Left colon (tissue), 2 donors: ENCODE measurements at regions not wholly inside any gene's neighbourhood (a gene's known extent, or its start where the extent isn't known, plus 50 kb on each side); places are given as distances from the start of the nearest gene placed in this dataset.
"Not testable (repeated sequence)": the region's sequence is repeated elsewhere in the genome, so short reads cannot be mapped to it uniquely, and the experiment has no call there.

Experiments used
- ATAC-seq: fragments of 200-7000 bp; cut with Tn5 transposase; one replicate; pipeline ENCODE4 v1.9.1; 2020; ENCODE audit warnings: mild to moderate bottlenecking, moderate library complexity
- DNase-seq, 2 donors: peaks; one replicate each; pipeline ENCODE4 v3.0.0-alpha.2; 2020
- intact Hi-C, 2 donors: fragments of 100-400 bp; cut with DNase I in 1 of 2; cut with micrococcal nuclease in 1 of 2; formaldehyde crosslinking; loops; one replicate each; pipeline versions ENCODE4 v1.11.2 to v1.14.0; 2022; cut with DNase I, micrococcal nuclease
- donor health status: DM: no; HTN: no; CAD: no.
- donor health status: DM: yes; HTN: yes; CAD: no.

DNA sequence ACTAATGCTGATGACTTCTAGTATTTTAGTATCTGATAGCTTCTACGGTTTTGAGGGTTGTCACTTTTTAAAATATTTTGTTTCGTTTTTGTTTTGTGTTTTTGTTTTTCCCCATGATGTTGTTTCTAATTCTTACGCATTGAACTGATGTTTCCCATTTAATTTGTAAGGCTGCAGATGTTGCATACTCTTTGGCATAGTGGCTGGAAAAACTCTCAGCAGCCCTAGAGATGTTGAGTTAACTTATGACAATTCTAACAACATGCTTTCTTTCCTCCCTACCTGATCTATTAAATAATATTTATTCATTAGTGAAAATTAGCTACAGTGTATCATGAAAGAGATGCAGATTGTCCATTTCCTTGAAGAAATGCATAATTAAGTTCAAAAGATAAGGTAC lies 559.3 kb upstream of the GRM7 start:
- intact Hi-C loops = no loop called here
- ATAC-seq = no peak
- no peak for DNase-seq

DNA sequence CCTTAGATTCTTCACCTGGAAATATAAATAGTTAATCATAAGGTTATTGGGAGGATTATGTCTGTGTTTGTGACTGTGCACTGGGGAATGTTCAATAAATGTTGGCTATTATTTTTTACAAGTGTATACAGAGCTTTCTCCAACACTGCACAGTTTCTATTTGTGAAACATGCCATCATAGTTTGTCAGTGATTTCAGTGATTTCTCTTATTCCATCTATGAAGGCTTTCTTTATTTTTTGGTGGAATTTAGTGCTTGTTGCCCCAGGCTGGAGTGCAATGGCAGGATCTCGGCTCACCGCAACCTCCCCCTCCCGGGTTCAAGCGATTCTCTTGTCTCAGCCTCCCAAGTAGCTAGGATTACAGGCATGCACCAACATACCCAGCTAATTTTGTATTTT lies 545.0 kb upstream of the GRM7 start:
- ATAC-seq = no peak
- intact Hi-C loops = no loop called here
- DNase-seq = no peak

DNA sequence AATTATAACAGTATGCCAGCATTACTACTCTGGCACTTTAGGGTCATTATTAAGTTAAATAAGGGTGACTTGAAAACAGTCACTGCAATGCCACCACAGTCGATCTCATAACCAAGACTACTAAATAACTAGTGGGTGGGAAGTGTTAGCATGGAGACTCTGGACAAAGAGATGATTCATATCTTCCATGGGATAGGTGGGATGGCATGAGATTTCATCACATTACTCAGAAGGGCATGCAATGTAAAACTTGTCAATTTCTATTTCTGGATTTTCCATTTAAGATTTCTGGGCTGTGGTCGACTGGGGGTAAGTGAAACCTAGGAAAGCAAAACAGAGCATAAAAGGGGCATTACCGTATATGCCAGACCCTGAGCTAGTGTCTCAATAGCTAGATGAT lies 538.9 kb upstream of the GRM7 start:
- DNase-seq (no peak), ATAC-seq (no peak)
- intact Hi-C loops = no loop called here

DNA sequence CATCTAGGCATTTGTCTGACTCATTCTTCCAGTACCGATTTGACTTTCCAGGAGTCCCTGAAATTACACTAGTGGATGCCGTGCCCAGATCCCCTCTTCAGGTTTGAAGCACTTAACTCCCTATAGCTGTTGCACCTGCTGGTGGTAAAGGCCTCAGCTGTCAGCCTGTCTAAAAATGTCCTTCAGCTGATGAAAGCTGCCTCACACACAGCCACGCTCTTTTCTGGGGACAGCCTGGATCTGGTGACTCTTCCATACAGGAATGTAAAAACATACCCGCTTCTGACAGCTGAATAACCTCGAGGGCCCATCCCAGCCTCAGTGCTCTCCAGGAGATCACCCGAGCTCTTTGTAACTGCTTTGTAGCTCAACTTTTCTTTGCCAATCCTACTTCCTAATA lies 534.1 kb upstream of the GRM7 start:
- intact Hi-C loops = no loop called here
- no peak for ATAC-seq
- no peak for DNase-seq

DNA sequence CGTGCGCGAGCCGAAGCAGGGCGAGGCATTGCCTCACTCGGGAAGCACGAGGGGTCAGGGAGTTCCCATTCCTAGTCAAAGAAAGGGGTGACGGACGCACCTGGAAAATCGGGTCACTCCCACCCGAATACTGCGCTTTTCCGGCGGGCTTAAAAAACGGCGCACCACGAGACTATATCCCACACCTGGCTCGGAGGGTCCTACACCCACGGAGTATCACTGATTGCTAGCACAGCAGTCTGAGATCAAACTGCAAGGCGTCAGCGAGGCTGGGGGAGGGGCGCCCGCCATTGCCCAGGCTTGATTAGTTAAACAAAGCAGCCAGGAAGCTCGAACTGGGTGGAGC lies 520.0 kb upstream of the GRM7 start:
- ATAC-seq, DNase-seq, intact Hi-C loops: not testable (repeated sequence)

DNA sequence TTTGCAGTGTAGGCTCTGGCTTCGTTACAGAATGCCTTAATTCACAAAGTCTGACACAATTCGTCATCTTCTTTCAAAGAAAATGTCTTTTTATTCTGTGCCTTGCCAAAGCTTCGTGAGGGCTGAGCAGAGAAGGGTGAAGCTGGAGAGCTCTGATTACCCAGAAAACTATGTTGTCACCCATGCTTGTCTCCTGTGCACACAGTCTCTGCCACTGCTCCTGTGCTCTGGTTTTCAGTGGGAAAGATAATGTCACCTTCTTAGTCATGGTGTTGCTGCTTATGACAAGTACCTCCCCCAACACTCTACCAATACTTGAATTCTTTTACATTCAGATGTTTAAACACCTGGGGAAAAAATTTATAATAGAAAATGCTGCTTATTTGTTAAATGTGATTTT lies 509.2 kb upstream of the GRM7 start:
- ATAC-seq (no peak), DNase-seq (no peak)
- intact Hi-C loops = no loop called here

DNA sequence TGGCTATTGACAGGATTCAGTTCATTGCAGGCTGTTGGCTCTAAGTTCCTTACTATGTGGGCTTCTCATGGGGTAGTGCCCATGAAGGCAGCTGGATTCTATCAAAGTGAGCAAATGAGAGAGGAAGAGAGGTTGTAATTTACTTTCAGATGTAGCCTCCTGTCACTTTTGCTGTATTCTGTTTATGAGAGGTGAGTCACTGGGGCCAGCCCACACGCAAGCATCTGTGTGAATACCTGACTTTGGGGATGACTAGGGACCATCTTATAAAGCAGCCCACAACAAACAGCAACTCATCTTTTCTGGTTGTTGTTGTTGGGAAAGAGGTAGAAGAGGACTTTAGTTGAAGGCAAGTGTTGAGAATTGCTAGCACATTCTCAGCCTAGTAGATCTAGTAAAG lies 506.3 kb upstream of the GRM7 start:
- intact Hi-C loops = no loop called here
- ATAC-seq = no peak
- DNase-seq = no peak

DNA sequence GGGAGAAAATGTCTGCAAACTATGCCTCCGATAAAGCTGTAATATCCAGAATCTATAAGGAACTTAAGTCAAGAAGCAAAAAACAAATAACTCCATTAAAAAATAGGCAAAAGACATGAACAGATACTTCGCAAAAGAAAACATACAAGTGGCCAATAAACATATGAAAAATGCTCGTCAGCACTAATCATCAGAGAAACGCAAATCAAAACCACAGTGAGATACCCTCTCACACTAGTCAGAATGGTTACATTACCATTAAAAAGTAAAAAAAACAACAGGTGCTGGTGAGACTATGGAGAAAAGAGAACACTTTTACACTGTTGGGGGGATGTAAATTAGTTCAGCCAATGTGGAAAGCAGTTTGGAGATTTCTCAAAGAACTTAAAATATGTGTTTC lies 498.5 kb upstream of the GRM7 start:
- ATAC-seq (no peak), DNase-seq (no peak)
- intact Hi-C loops = no loop called here

DNA sequence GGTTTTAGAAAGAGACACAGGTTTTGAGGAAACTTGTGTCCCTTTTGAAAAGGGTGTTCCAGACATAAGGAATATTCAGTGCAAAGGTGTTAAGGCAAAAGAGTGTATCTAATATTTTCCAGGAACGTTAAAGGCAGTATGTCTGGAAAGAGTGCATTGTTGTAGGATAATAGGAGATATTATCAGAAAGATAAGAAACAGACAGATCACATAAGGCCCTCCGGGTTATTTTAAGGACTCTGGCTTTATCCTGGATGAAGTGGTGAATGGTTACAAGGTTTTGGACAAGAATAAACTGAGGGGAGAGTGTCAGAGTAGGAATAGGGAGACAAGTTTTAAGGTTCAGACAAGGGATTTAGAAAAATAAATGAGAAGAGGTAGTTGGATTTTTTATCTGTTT lies 493.7 kb upstream of the GRM7 start:
- DNase-seq = no peak
- no peak for ATAC-seq
- intact Hi-C loops = no loop called here

DNA sequence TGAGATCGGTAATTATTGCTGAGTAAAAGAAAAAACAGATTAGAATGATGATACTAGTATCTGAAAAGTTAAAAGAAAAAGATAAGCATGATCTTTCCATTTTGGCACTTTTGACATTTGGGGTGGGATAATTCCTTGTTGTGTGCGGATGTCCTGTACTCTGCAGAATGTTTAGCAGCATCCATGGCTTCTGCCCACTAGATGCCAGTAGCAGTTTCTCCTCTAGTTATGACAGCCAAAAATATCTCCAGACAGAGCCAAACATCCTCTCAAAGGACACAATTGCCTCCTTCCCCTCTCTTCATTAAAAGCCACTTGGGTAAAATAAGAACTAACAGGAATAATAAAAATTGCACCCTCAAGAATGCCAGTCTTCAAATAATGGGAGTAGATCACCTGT lies 468.8 kb upstream of the GRM7 start:
- no peak for ATAC-seq
- no peak for DNase-seq
- intact Hi-C loops = no loop called here

DNA sequence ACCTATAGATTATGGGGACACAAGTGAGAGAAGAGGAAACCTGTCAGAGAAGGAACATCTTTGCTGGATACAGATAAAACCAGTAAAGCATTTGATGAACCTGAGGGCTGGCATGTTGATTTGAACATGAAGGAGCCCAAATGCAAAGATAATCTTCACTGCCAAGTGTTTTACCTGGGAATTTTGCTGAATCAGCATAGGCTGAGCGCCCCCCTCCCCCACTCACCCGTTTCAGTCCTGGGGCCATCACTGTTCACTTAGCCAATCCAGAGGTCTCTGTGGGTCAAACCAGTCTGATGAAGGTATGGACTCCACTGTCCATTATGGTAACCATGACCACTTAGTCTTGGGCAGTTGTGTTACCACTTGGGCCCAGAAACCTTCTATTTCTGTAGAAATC lies 466.0 kb upstream of the GRM7 start:
- no peak for ATAC-seq
- no peak for DNase-seq

DNA sequence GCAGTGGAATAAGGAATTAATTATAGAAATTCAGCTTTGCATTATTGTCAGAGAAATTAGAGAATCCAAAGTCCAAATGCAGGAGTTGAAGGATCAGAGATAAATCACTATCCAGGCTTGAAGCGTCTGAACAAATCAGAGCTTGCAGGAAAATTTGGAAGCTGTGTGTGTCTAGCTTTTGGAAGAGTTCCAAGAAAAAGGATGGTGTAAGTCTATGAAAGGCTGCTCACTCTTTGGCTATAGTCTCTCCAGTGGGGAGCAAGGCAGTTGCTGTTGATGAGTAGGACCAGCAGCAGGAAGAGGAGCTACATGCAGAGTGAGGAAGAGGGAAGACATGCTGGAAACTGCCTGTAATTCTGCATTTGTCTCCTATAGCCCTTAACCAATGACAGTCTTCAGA lies 464.3 kb upstream of the GRM7 start:
- DNase-seq (no peak), ATAC-seq (no peak)
- intact Hi-C loops = no loop called here

More for the DNA sequence above, 466.0 kb upstream of the GRM7 start:
- intact Hi-C loops = no loop called here

DNA sequence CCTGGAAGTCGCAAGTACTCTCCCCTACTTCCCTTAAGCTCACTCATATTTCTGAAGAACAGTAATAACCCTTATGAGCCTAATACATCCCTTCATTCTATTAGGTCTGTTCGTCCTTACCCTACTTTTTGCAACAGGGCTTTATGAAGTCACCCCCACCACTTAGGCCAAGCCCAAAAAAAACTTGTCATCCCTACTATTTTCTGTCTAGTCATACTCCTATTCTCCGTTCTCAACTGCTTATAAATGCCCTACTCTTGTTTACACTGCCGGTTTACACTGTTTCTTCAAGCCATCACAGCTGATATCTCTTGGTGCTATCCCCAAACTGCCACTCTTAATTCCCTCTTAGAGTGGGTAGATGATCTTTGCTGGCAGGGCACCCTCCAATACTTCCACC lies 458.2 kb upstream of the GRM7 start:
- DNase-seq, intact Hi-C loops, ATAC-seq: not testable (repeated sequence)

DNA sequence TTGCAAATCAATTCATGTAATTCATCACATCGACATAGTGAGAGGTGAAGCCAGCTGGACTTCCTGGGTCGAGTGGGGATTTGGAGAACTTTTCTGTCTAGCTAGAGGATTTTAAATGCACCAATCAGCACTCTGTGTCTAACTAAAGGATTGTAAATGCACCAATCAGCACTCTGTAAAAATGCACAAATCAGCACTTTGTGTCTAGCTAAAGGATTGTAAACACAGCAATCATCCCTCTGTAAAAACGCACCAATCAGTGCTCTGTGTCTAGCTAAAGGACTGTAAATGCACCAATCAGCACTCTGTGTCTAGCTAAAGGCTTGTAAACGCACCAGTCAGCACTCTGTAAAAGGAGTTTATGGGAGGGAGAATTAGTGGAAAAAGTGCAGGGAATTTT lies 454.0 kb upstream of the GRM7 start:
- ATAC-seq, intact Hi-C loops, DNase-seq: not testable (repeated sequence)

DNA sequence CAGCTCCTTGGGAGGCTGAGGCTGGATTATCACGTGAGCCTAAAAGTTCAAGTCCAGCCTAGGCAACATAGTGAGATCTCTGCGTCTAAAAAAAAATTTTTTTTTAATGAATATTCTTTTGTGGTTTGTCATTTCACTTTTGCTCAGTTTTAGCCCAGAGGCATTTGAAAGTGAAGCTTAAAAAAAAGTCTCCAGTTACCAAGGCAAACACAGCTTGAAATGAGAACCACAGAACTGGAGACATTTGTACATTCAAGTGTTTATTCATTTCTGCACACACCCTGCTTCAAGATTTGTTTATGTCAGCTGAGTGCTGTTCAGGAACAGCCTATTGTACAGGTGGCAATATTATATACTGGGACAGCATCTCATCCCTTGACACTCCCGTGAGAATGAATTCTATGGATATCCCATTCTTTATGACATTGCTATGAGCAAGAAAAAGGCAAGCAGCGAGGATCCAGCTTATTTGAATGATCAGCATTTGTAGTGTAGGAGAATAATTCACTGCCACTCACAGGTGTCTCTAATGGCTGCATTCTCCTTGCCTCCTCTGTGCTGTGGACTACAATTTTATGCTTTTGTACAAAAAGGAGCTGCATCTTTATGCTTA lies 444.8 kb upstream of the GRM7 start:
- DNase-seq (no peak), ATAC-seq (no peak)
- intact Hi-C loops = no loop called here

DNA sequence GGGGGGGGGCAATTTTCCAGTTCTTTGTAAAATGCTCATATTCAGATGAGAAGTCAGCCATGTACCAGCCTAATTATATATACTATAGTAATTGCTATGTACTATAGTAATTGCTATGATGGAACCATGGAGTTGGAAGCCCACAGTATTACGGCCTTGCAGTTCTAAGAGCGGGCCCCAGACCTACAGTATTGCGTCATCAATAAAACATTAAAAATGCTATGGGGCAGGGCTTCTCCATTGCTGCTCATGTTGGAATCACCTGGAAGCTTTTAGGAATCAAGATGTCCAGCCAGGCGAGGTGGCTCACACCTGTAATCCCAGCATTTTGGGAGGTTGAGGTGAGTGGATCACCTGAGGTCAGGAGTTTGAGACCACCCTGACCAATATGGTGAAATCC lies 443.7 kb upstream of the GRM7 start:
- ATAC-seq (no peak), DNase-seq (no peak)
- intact Hi-C loops = no loop called here

DNA sequence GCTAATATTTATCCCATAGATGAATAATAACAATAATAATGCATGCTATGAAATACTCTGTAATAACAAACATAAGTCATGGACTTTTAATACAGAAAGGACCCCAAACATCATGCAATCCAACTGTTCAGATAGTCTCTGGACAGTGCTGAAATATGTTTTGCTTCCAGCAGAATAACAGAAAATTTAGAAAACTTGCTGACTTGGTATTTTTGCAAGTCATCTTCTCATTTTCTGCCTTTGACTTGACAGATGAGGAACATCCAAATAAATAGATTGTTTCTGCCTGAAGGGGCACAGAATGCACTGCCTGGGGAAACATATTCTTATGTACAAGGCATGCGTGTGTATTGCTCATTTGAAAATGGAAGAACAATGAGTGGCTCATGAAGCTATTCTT lies 442.4 kb upstream of the GRM7 start:
- DNase-seq = no peak
- intact Hi-C loops = no loop called here
- no peak for ATAC-seq

DNA sequence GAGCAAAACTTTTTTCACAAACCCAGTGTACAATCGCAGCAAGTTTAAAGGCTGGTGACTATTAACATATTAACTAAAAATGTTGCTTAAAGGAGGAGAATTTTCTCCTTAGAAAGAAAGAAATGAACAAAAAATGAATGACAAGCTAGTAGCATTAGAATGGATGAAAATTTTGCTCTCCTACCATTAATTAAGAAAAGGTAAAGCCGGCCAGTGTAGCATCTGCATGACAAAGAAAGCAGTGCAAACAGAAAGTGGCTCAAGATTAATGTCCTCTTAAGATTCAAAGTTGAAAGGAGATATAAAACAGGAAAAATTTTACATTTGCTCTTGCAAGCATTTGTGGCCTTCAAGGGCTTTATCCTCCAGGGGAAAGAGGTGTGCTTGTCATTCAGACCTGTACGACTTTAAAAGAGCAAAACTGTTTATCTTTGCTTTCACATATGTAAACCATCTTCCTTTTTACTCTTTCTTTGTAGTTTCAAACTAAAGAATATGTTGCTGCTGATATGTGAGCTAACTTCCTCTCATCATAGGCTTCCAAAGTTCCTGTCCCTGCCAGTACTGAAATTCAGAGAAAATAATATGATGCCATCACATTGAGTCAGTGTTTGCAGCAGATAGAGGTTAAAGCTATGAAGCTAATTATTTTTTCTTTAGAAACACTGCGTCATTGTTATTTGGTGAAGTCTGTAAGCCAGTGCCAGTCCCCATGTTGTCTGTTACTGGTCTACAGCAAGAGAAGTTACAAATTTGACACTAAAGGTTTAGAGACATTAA lies 439.1 kb upstream of the GRM7 start:
- intact Hi-C loops = no loop called here
- DNase-seq (no peak), ATAC-seq (no peak)

DNA sequence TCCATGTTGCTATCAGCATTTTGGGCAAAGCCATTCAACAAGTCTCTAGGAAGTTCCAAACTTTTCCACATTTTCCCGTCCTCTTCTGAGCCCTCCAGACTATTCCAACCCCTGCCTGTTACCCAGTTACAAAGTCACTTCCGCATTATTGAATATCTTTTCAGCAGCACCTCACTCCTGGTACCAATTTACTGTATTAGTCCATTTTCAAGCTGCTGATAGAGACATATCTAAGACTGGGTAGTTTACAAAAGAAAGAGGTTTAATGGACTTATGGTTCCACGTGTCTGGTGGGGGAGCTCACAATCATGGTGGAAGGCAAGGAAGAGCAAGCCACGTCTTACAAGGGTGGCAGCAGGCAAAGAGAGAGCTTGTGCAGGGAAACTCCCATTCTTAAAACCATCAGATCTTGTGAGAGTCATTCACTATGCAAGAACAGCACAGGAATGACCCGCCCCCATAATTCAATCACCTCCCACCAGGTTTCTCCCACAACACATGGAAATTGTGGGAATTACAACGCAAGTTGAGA lies 435.6 kb upstream of the GRM7 start:
- no peak for DNase-seq
- ATAC-seq = no peak

DNA sequence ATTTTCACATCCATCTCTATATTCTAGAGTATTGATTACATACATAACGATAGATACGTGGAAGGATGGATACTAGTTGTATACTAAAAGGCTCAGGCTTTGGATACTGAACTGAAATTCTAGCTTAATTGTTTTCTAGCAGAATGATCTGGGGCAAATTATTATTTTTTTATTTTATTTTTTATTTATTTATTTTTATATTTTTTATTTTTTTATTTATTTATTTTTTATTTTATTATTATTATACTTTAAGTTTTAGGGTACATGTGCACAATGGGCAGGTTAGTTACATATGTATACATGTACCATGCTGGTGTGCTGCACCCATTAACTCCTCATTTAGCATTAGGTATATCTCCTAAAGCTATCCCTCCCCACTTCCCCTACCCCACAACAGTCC lies 432.6 kb upstream of the GRM7 start:
- ATAC-seq, intact Hi-C loops, DNase-seq: not testable (repeated sequence)

More for the DNA sequence above, 435.6 kb upstream of the GRM7 start:
- intact Hi-C loops = no loop called here

DNA sequence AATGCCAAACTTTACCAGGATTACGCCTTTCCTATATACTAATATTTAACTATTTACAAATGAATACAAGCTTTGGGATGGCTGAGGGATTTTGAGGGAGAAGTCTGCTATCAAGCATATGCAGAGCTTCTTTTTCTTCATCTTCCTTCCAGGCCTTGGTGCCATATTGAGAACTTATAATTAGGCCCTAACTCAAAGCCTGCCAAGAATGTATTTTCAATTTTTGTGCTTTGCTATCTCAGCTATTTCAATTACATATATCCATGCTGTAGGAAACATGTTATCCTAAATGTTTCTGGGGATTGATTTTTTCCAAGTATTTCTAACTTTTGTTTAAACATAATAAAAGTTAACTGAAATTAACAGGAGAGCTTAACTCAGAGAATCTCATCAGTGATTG lies 425.0 kb upstream of the GRM7 start:
- intact Hi-C loops = no loop called here

More for the DNA sequence above, 425.0 kb upstream of the GRM7 start:
- no peak for DNase-seq
- no peak for ATAC-seq
